H1 (cell line): ENCODE measurements at regions not wholly inside any gene's neighbourhood (a gene's known extent, or its start where the extent isn't known, plus 50 kb on each side); places are given as distances from the start of the nearest gene placed in this dataset.

ENCODE experiments used
- CTCF ChIA-PET: fragments of 300-600 bp; sonication (Branson Sonifier 250); formaldehyde crosslinking; loops from one replicate; lab custom pipeline; 2021; ENCODE audit not compliant: partially characterized antibody; lab: Charles Lee
- POLR2A ChIA-PET: fragments of 300-600 bp; sonication (Branson Sonifier 250); formaldehyde crosslinking; loops from one replicate; lab custom pipeline; 2021; ENCODE audit warnings: inconsistent platforms; ENCODE audit not compliant: partially characterized antibody; lab: Charles Lee
- DNase-seq, 2 experiments: peaks; one replicate each; pipeline versions ENCODE4 v3.0.0 to v3.0.0-alpha.2; 2010 to 2022; ENCODE audit warnings: low spot score in 2 of 2, low read depth in 1 of 2, mixed read lengths in 1 of 2
- FAIRE-seq: peaks from 2 replicates; lab custom pipeline; 2011; peaks lifted over from hg19 to GRCh38; lab: Jason Lieb, UNC
- H2AFZ ChIP-seq: 2 replicates; pipeline ENCODE4 v1.8.1; 2012; ENCODE audit warnings: low read length, inconsistent platforms
- H2AK5ac ChIP-seq: 2 replicates; pipeline ENCODE4 v1.6.1; 2013; ENCODE audit warnings: low read depth, low read length
- H2BK120ac ChIP-seq: replicated peaks from 2 replicates; pipeline ENCODE3; 2013; ENCODE audit warnings: low read depth, low read length, inconsistent platforms
- H2BK12ac ChIP-seq: 2 replicates; pipeline ENCODE4 v1.6.1; 2013; ENCODE audit warnings: low read depth, low read length
- H2BK15ac ChIP-seq: 2 replicates; pipeline ENCODE4 v1.6.1; 2013; ENCODE audit warnings: low read length
- H2BK20ac ChIP-seq: 2 replicates; pipeline ENCODE4 v1.6.1; 2013; ENCODE audit warnings: low read length
- H2BK5ac ChIP-seq: 2 replicates; pipeline ENCODE4 v1.6.1; 2013; ENCODE audit warnings: low read depth, low read length
- H3K14ac ChIP-seq: 2 replicates; pipeline ENCODE4 v1.6.1; 2013; ENCODE audit warnings: inconsistent platforms; ENCODE audit not compliant: insufficient read length
- H3K18ac ChIP-seq: 2 replicates; pipeline ENCODE4 v1.6.1; 2013; ENCODE audit warnings: low read length; ENCODE audit errors: extremely low read depth
- H3K23ac ChIP-seq: 2 replicates; pipeline ENCODE4 v1.6.1; 2013; ENCODE audit warnings: inconsistent platforms; ENCODE audit not compliant: insufficient read length
- H3K23me2 ChIP-seq: 2 replicates; pipeline ENCODE4 v1.6.1; 2013; ENCODE audit warnings: low read depth, low read length
- H3K27ac ChIP-seq: 2 replicates; pipeline ENCODE4 v1.6.1; 2011; ENCODE audit warnings: low read depth, low read length, inconsistent platforms
- H3K27me3 ChIP-seq, 4 experiments: replicated peaks in 1 of 4; 1 replicate in 1 of 4; 2 replicates in 3 of 4; pipeline versions ENCODE4 v1.6.1 to v1.8.1; 2011 to 2013; ENCODE audit warnings: low read length in 3 of 4, mild to moderate bottlenecking in 3 of 4, inconsistent platforms in 2 of 4, mixed read lengths in 2 of 4, moderate library complexity in 1 of 4; ENCODE audit not compliant: control insufficient read depth in 3 of 4, insufficient read depth in 3 of 4; ENCODE audit errors: extremely low read depth in 1 of 4
- H3K36me3 ChIP-seq, 4 experiments: 2 replicates each; pipeline versions ENCODE4 v1.6.1 to v1.8.1; 2011 to 2013; ENCODE audit warnings: mild to moderate bottlenecking in 4 of 4, low read length in 3 of 4, moderate library complexity in 2 of 4, control low read depth in 1 of 4, inconsistent platforms in 1 of 4; ENCODE audit not compliant: insufficient read depth in 4 of 4, control insufficient read depth in 2 of 4
- H3K4ac ChIP-seq: replicated peaks from 2 replicates; pipeline ENCODE3; 2013; ENCODE audit warnings: low read length, low read depth, mixed read lengths, inconsistent platforms; ENCODE audit not compliant: insufficient read length
- H3K4me1 ChIP-seq, 4 experiments: replicated peaks in 1 of 4; 1 replicate in 1 of 4; 2 replicates in 3 of 4; pipeline versions ENCODE4 v1.6.1 to v1.8.1; 2011 to 2013; ENCODE audit warnings: low read length in 3 of 4, inconsistent platforms in 2 of 4, mixed read lengths in 1 of 4; ENCODE audit not compliant: insufficient read depth in 4 of 4, control insufficient read depth in 3 of 4
- H3K4me2 ChIP-seq, 2 experiments: 2 replicates each; pipeline versions ENCODE4 v1.6.1 to v1.8.1; 2011 to 2013; ENCODE audit warnings: low read depth in 2 of 2, low read length in 2 of 2, control low read depth in 1 of 2, inconsistent platforms in 1 of 2, mild to moderate bottlenecking in 1 of 2; ENCODE audit not compliant: insufficient read depth in 1 of 2
- H3K4me3 ChIP-seq, 4 experiments: fragments of 200-600, 300-600 bp in 1 of 4; sonication (generic), shearing (Covaris generic), sonication (Bioruptor Twin) in 1 of 4; 2 replicates each; pipeline versions ENCODE4 v1.5.1 to v1.8.1; 2011 to 2016; ENCODE audit warnings: low read length in 4 of 4, low read depth in 3 of 4, control low read depth in 2 of 4, inconsistent platforms in 2 of 4, mild to moderate bottlenecking in 2 of 4, mixed read lengths in 1 of 4, moderate library complexity in 1 of 4; ENCODE audit not compliant: insufficient read depth in 2 of 4; ENCODE audit errors: extremely low read depth in 1 of 4
- H3K56ac ChIP-seq: replicated peaks from 2 replicates; pipeline ENCODE3; 2013; ENCODE audit warnings: low read depth, mild to moderate bottlenecking, mixed read lengths, low read length, inconsistent platforms; ENCODE audit not compliant: insufficient read length
- H3K79me1 ChIP-seq: 2 replicates; pipeline ENCODE4 v1.6.1; 2013; ENCODE audit warnings: low read depth, low read length, control low read depth
- H3K79me2 ChIP-seq, 2 experiments: 2 replicates each; pipeline versions ENCODE4 v1.6.1 to v1.8.1; 2012 to 2013; ENCODE audit warnings: low read length in 2 of 2, mild to moderate bottlenecking in 2 of 2, inconsistent platforms in 1 of 2; ENCODE audit not compliant: insufficient read depth in 2 of 2, control insufficient read depth in 1 of 2
- H3K9ac ChIP-seq, 4 experiments: replicated peaks in 1 of 4; 1 replicate in 1 of 4; 2 replicates in 3 of 4; pipeline versions ENCODE4 v1.6.1 to v1.8.1; 2011 to 2013; ENCODE audit warnings: low read depth in 3 of 4, low read length in 3 of 4, control low read depth in 2 of 4, mild to moderate bottlenecking in 2 of 4, moderate library complexity in 2 of 4, inconsistent platforms in 1 of 4; ENCODE audit errors: extremely low read depth in 1 of 4
- H3K9me3 ChIP-seq, 2 experiments: 2 replicates each; pipeline versions ENCODE4 v1.6.1 to v1.8.1; 2012 to 2013; ENCODE audit warnings: mild to moderate bottlenecking in 2 of 2, moderate library complexity in 2 of 2, control low read depth in 1 of 2, inconsistent platforms in 1 of 2, low read depth in 1 of 2, low read length in 1 of 2, mixed read lengths in 1 of 2; ENCODE audit not compliant: insufficient read depth in 2 of 2
- H4K20me1 ChIP-seq, 2 experiments: replicated peaks in 1 of 2; 2 replicates each; pipeline versions ENCODE3 to v1.8.1; 2011 to 2013; ENCODE audit warnings: inconsistent platforms in 2 of 2, low read length in 2 of 2, mild to moderate bottlenecking in 1 of 2; ENCODE audit not compliant: insufficient read depth in 2 of 2, control insufficient read depth in 1 of 2
- H4K5ac ChIP-seq: 2 replicates; pipeline ENCODE4 v1.6.1; 2013; ENCODE audit warnings: low read length, low read depth, mixed read lengths, inconsistent platforms; ENCODE audit not compliant: insufficient read length
- H4K8ac ChIP-seq: 2 replicates; pipeline ENCODE4 v1.8.0; 2013; ENCODE audit warnings: mild to moderate bottlenecking, moderate library complexity, low read length, inconsistent platforms; ENCODE audit not compliant: insufficient read depth; ENCODE audit errors: extremely low read depth
- H4K91ac ChIP-seq: replicated peaks from 2 replicates; pipeline ENCODE3; 2013; ENCODE audit warnings: low read length, mixed read lengths, inconsistent platforms; ENCODE audit not compliant: insufficient read length
- BRCA1 ChIP-seq: IDR thresholded peaks from 2 replicates; pipeline ENCODE4 v1.6.1; 2012; ENCODE audit warnings: low read depth, low read length, improper control_type of control experiment
- CEBPB ChIP-seq: IDR thresholded peaks from 2 replicates; pipeline ENCODE4 v1.6.1; 2012; ENCODE audit warnings: low read depth, low read length
- CREB1 ChIP-seq: IDR thresholded peaks from 2 replicates; pipeline ENCODE4 v1.6.1; 2012; ENCODE audit warnings: inconsistent platforms
- GTF2F1 ChIP-seq: IDR thresholded peaks from 2 replicates; pipeline ENCODE4 v1.6.1; 2012; ENCODE audit warnings: low read depth, low read length, improper control_type of control experiment, borderline replicate concordance
- KDM4A ChIP-seq: IDR thresholded peaks from one replicate; pipeline ENCODE4 v1.7.1; 2012; ENCODE audit warnings: low read depth, mild to moderate bottlenecking, moderate library complexity, low read length, inconsistent platforms; ENCODE audit not compliant: severe bottlenecking
- NANOG ChIP-seq: IDR thresholded peaks from 2 replicates; pipeline ENCODE4 v1.6.1; 2011; ENCODE audit warnings: low read length, low read depth, mild to moderate bottlenecking, inconsistent platforms; ENCODE audit not compliant: insufficient read depth, poor library complexity, severe bottlenecking
- ZNF274 ChIP-seq: IDR thresholded peaks from 2 replicates; pipeline ENCODE4 v1.7.0; 2012; ENCODE audit warnings: low read length, borderline replicate concordance; ENCODE audit errors: extremely low read depth

GRCh38 chr4:158053086-158053485, 119.7 kb downstream of the GASK1B start:
- no peak overlapping the region for H3K18ac ChIP-seq
- no peak overlapping the region for H3K4ac ChIP-seq
- FAIRE-seq, result no peak
- no peak overlapping the region for H4K5ac ChIP-seq
- H2AK5ac ChIP-seq, result no peak overlapping the region
- H3K79me2 ChIP-seq, result no peaks in the 10 kb centered on the region
- CTCF ChIA-PET, result no interaction called here
- TF ChIP-seq ZNF274, result no peak
- no peak for TF ChIP-seq BRCA1
- TF ChIP-seq NANOG, result no peak
- no peak for TF ChIP-seq GTF2F1
- TF ChIP-seq CREB1, result no peak
- TF ChIP-seq CEBPB, result no peak
- TF ChIP-seq KDM4A, result no peak
- TF ChIP-seq, all 59 proteins: peak for 0
- H3K9ac ChIP-seq, result no peak overlapping the region
- no peak overlapping the region for H2BK5ac ChIP-seq
- H2BK20ac ChIP-seq, result no peak overlapping the region
- H2BK120ac ChIP-seq, result no peak overlapping the region
- H4K8ac ChIP-seq, result no peak overlapping the region
- no peak overlapping the region for H2BK12ac ChIP-seq
- no peak for DNase-seq
- H3K4me3 ChIP-seq, result no peak overlapping the region
- H3K36me3 ChIP-seq, result no peaks in the 10 kb centered on the region
- no peaks in the 10 kb centered on the region for H3K27me3 ChIP-seq
- no peak overlapping the region for H3K14ac ChIP-seq
- H3K79me1 ChIP-seq, result no peaks in the 10 kb centered on the region
- no peak overlapping the region for H3K23ac ChIP-seq
- H4K91ac ChIP-seq, result no peak overlapping the region
- no peak overlapping the region for H3K56ac ChIP-seq
- no peak overlapping the region for H3K27ac ChIP-seq
- no peak overlapping the region for H2BK15ac ChIP-seq
- H4K20me1 ChIP-seq, result no peaks in the 10 kb centered on the region
- H3K23me2 ChIP-seq, result no peaks in the 10 kb centered on the region
- no peak overlapping the region for H3K4me2 ChIP-seq
- H2AFZ ChIP-seq, result no peak overlapping the region
- POLR2A ChIA-PET, result no interaction called here
- no peaks in the 10 kb centered on the region for H3K4me1 ChIP-seq
- H3K9me3 ChIP-seq, result no peaks in the 10 kb centered on the region
